SK-N-MC (cell line): ENCODE measurements at regions not wholly inside any gene's neighbourhood (a gene's known extent, or its start where the extent isn't known, plus 50 kb on each side); places are given as distances from the start of the nearest gene placed in this dataset.

Source experiments
- DNase-seq: peaks from one replicate; pipeline ENCODE4 v3.0.0-alpha.2; 2011; ENCODE audit warnings: low read depth, low spot score
- H3K27ac ChIP-seq: fragments of 200-600 bp; sonication (generic); 2 replicates; pipeline ENCODE4 v1.5.1; 2016; ENCODE audit warnings: mixed run types
- H3K36me3 ChIP-seq: fragments of 200-600 bp; sonication (generic); 2 replicates; pipeline ENCODE4 v1.6.1; 2017; ENCODE audit warnings: antibody characterized with exemption, low read length, mixed read lengths; ENCODE audit not compliant: insufficient read depth
- H3K4me3 ChIP-seq: fragments of 200-600 bp; sonication (generic); 2 replicates; pipeline ENCODE4 v1.5.1; 2016
- H3K9ac ChIP-seq: fragments of 200-600 bp; sonication (generic); 2 replicates; pipeline ENCODE4 v1.8.0; 2017; ENCODE audit warnings: mixed run types, mixed read lengths; ENCODE audit not compliant: insufficient read length
- H3K9me3 ChIP-seq: fragments of 200-600 bp; sonication (generic); 2 replicates; pipeline ENCODE4 v1.6.1; 2017; ENCODE audit warnings: low read depth, mild to moderate bottlenecking, antibody characterized with exemption, low read length, moderate library complexity, mixed read lengths
- EZH2 ChIP-seq: fragments of 200-600 bp; sonication (generic); IDR thresholded peaks from one replicate; pipeline ENCODE4 v1.6.1; 2017; ENCODE audit warnings: antibody characterized with exemption
- FOXP2 ChIP-seq: optimal IDR thresholded peaks from 2 replicates; pipeline ENCODE3; 2011; ENCODE audit warnings: mild to moderate bottlenecking, moderate library complexity; ENCODE audit not compliant: insufficient read depth; ENCODE audit errors: extremely low read length, control extremely low read depth
- POLR2AphosphoS5 ChIP-seq: IDR thresholded peaks from 2 replicates; pipeline ENCODE4 v1.6.1; 2012; ENCODE audit warnings: mild to moderate bottlenecking, low read depth, low read length, borderline replicate concordance

DNA sequence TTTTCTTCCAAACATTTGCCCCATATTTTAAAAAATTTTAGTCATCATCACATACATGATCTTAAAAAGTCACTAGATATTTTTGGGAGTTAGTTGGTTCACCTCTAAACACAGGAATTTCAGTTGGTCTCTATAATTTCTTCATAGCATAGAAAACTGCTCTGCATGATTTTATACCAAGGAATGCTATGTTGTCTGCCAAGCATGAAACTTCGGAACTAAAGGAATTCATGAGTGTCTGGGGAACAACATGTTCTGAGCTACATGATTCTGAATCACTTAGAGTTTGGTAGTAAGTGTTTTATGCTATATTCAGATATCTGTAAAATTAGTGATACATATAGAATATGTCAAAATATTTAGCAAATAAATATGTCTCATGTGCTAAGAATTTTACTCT is 957.8 kb downstream of the GATA3 start:
- no peak for DNase-seq
- TF ChIP-seq POLR2AphosphoS5 = no peak
- TF ChIP-seq EZH2 = no peak
- no peak for TF ChIP-seq FOXP2
- Histone ChIP-seq H3K9ac (no peak overlapping the region), H3K4me3 (no peak overlapping the region), H3K27ac (no peak overlapping the region), H3K36me3 (no peaks in the 10 kb centered on the region), H3K9me3 (no peaks in the 10 kb centered on the region)

DNA sequence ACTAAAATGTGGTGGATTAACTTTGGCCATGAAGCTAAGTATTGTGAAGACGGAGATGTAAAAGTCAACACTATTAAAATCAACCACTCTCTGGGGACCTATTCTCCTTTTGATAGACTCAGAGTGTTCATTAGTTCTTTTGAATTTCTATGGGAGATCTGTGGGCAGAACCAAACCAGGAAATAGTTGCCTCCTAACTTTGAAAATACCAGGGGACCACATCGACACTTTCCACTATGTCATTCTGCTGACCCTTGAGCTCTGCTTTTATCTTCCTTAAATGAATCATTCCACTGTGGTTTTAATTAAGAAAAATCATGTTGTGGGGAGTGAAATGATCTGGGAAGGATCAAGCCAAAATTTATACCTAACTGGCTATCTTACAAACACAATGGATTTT is 960.5 kb downstream of the GATA3 start:
- H3K36me3 ChIP-seq = no peaks in the 10 kb centered on the region
- TF ChIP-seq FOXP2 = no peak
- TF ChIP-seq POLR2AphosphoS5 = no peak
- no peak for DNase-seq
- no peak overlapping the region for H3K27ac ChIP-seq
- H3K4me3 ChIP-seq = no peak overlapping the region
- H3K9ac ChIP-seq = no peak overlapping the region
- H3K9me3 ChIP-seq = no peaks in the 10 kb centered on the region

DNA sequence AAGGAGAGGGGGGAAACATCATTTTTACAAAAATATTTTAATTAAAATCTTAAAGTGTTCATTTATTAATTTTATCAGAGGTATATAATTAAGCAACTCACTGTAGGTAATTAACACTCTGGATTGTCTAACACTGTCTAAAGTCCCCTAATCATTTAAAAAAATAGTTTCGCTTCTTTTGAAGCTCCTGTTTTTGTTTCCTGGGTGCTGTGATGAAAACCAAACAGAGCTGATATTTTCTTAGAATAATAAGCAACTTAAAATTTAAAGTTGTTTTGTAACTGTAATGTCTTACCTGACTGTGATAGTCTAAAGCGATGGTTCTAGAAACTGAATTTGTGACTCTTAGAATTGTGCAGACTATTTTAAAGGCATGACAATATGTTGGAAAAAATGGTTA is 961.0 kb downstream of the GATA3 start:
- no peak for TF ChIP-seq FOXP2
- no peak for TF ChIP-seq POLR2AphosphoS5
- no peak for TF ChIP-seq EZH2
- H3K9ac ChIP-seq = no peak overlapping the region
- DNase-seq = no peak
- no peaks in the 10 kb centered on the region for H3K9me3 ChIP-seq
- H3K36me3 ChIP-seq = no peaks in the 10 kb centered on the region
- H3K4me3 ChIP-seq = no peak overlapping the region
- H3K27ac ChIP-seq = no peak overlapping the region

DNA sequence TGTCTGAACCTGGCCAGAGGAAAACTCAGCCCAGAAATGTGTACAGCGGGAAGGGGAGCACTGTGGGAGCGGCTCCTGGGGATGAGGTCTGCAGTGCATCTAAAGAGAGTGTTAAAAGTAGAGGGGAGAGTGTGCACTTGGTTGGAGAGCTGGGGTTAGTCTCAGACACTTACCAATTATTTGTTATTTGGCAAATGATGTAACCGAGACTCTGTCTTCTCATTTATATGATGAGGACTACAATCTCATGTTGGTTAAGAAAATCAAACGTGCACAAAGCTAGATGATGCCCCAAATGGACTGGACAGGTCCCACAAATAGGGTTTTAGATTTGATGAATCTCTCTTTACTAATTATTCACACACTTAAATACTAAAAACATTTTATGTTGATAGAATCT is 962.4 kb downstream of the GATA3 start:
- DNase-seq = no peak
- H3K4me3 ChIP-seq = no peak overlapping the region

DNA sequence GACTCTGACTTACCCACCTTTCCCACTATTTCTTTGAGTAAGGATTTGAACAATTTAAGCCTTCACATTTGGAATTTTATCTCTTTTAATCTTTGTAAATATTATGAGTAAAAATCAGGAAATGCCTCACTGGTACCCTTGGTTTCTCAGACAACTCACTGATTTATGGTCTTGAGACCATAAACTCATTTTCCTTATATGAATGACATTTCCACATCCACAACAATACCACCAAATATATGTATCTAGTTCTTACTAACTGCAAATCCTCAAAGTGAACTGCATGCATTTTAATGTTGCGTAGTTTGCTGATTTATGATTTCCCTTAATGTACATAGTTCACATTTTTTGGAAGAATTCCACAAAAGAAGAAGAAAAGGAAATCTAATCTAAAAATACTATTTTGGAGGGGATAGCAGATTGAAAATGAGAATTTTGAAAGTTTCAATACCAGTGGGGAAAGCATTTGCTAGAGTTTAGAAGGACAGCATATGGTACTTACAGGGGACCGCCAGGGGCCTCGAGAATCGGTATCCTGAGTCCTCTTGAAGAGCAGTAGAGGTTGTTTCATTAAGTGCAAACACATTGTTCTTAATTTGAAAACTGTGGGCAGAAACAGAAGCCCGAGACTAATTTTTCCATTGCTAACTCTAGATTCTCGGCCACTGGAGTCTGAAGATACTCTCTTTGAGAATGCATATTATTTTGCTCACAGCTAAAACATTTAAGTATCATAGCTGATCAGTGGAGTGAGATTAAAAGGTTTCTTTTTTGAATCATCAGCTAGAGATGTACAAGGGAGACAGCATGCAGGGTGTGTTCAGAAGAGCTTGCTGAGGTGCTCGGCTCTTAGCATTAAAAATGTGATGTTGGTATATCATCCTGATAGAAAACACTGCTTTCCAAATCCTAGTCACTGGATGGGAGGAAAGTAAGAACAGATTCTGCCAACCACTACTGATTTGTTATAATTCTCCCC is 964.0 kb downstream of the GATA3 start:
- no peak overlapping the region for H3K9ac ChIP-seq
- H3K36me3 ChIP-seq = no peaks in the 10 kb centered on the region
- H3K9me3 ChIP-seq = no peaks in the 10 kb centered on the region
- TF ChIP-seq FOXP2 (no peak), POLR2AphosphoS5 (no peak), EZH2 (no peak)
- no peak for DNase-seq
- no peak overlapping the region for H3K27ac ChIP-seq
- no peak overlapping the region for H3K4me3 ChIP-seq

More for the DNA sequence above, 962.4 kb downstream of the GATA3 start:
- no peaks in the 10 kb centered on the region for H3K36me3 ChIP-seq
- no peaks in the 10 kb centered on the region for H3K9me3 ChIP-seq
- H3K27ac ChIP-seq = no peak overlapping the region
- H3K9ac ChIP-seq = no peak overlapping the region
- TF ChIP-seq POLR2AphosphoS5 = no peak
- TF ChIP-seq EZH2 = no peak
- no peak for TF ChIP-seq FOXP2

DNA sequence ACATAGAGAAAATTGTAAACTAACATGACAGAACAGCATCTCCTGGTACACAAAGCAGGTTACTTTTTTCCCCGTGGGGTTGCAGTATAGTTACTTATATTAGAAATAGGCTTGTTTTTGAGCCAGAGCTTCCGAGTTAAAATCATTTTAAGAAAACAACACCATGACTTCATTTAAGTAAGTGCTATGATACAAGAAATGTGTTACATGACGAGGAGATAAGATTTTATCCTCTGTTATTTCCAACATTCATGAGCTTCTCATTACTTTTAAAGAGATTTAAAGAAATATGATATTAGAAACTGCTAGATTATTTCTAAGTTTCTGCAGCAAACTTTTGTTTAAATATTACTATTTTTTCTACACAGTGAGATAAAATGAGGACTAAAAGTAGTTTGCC is 968.7 kb downstream of the GATA3 start:
- no peak for TF ChIP-seq FOXP2
- no peak for TF ChIP-seq POLR2AphosphoS5
- TF ChIP-seq EZH2 = no peak
- DNase-seq = no peak
- H3K36me3 ChIP-seq = no peaks in the 10 kb centered on the region

DNA sequence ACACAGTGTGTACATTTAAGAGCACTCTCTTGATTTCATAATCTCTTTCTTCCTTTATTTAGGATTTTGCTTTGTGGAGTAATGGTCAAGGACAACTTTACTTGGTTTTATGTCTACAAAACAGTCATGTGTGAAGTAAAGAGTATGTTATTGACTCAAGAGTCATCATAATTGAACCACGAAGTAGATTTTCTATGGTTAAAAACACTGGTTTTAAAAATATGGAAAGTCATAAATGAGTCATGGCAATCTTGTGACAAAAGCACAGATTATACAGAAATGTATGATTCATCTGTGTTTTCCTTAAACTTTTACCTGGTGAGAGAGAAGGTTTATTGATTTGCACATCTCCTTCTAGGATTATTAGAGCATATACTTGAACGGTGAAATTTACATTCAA is 969.7 kb downstream of the GATA3 start:
- Histone ChIP-seq H3K4me3 (no peak overlapping the region), H3K27ac (no peak overlapping the region)
- no peak for DNase-seq

More for the DNA sequence above, 968.7 kb downstream of the GATA3 start:
- Histone ChIP-seq H3K4me3 (no peak overlapping the region), H3K9ac (no peak overlapping the region), H3K9me3 (no peaks in the 10 kb centered on the region), H3K27ac (no peak overlapping the region)

DNA sequence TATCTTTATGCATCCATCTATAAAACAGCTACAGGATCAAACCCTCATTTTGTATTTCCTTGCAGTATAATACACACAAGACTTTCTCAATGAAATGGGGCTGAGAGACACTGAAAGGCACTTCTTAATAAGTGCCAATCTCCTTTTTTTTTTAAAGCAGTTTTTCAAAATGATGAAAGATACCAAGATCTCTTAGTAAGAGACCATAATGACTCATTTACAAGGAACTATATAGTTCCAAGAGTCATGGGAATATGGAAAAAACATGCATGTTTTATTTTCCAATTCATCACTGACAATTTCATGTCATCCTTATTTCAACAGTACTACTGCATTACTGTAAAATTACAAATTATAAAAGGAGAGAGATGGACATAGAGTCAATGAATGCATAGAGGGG is 973.7 kb downstream of the GATA3 start:
- Histone ChIP-seq H3K27ac (no peak overlapping the region), H3K36me3 (no peaks in the 10 kb centered on the region)
- no peak for DNase-seq

More for the DNA sequence above, 969.7 kb downstream of the GATA3 start:
- Histone ChIP-seq H3K9me3 (no peaks in the 10 kb centered on the region), H3K9ac (no peak overlapping the region), H3K36me3 (no peaks in the 10 kb centered on the region)
- TF ChIP-seq EZH2 = no peak
- no peak for TF ChIP-seq FOXP2

More for the DNA sequence above, 973.7 kb downstream of the GATA3 start:
- H3K9ac ChIP-seq = no peak overlapping the region
- H3K9me3 ChIP-seq = no peaks in the 10 kb centered on the region
- no peak overlapping the region for H3K4me3 ChIP-seq
- TF ChIP-seq POLR2AphosphoS5 (no peak), EZH2 (no peak), FOXP2 (no peak)
